NT2/D1 (cell line): ENCODE measurements at regions not wholly inside any gene's neighbourhood (a gene's known extent, or its start where the extent isn't known, plus 50 kb on each side); places are given as distances from the start of the nearest gene placed in this dataset.

ENCODE experiments used
- SUZ12 ChIP-seq: IDR thresholded peaks from 2 replicates; pipeline ENCODE4 v1.6.1; 2011; ENCODE audit not compliant: insufficient read length, insufficient read depth; ENCODE audit errors: extremely low read depth
- YY1 ChIP-seq: IDR thresholded peaks from 2 replicates; pipeline ENCODE4 v1.6.1; 2011; ENCODE audit not compliant: insufficient read length, insufficient read depth
- ZNF274 ChIP-seq: IDR thresholded peaks from 2 replicates; pipeline ENCODE4 v1.6.1; 2011; ENCODE audit warnings: mild to moderate bottlenecking, low read depth, low read length

GRCh38 chr18:9017167-9017904, 85.2 kb upstream of the NDUFV2 start:
- TF ChIP-seq YY1 (no peak), SUZ12 (no peak), ZNF274 (no peak)
